ENCODE measurements at regions not wholly inside any gene's neighbourhood (a gene's known extent, or its start where the extent isn't known, plus 50 kb on each side); places are given as distances from the start of the nearest gene placed in this dataset.

DNA sequence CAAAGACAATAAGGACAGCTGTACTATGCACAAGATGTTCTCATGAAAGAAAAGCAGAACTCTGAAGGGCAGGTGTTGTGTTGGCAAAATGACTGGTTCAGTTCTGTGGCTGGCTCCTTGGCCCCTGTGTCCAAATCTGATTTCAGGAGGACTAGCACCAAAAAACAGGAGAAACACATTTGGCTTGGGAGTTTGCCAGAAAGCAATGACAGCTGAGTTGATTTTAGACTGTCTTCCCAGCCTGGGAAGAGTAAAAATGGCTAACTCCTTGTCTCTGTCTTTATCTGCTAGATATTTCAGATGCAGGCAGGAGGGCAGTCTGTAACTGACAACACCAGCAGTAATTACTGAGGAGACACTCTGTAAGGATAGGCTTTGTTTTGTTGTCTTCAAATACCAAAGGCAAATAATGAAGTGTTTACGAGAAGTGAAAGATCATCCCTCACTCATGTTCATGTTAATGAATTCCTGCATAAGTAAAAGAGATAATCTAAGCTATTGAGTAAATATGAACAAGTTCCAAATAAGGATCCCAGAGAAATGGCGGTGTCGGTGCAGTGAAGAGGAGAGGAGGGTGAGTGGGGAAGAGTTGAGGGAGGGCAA is 989.0 kb downstream of the CDH11 start:
- TF ChIP-seq, protein P1, sequence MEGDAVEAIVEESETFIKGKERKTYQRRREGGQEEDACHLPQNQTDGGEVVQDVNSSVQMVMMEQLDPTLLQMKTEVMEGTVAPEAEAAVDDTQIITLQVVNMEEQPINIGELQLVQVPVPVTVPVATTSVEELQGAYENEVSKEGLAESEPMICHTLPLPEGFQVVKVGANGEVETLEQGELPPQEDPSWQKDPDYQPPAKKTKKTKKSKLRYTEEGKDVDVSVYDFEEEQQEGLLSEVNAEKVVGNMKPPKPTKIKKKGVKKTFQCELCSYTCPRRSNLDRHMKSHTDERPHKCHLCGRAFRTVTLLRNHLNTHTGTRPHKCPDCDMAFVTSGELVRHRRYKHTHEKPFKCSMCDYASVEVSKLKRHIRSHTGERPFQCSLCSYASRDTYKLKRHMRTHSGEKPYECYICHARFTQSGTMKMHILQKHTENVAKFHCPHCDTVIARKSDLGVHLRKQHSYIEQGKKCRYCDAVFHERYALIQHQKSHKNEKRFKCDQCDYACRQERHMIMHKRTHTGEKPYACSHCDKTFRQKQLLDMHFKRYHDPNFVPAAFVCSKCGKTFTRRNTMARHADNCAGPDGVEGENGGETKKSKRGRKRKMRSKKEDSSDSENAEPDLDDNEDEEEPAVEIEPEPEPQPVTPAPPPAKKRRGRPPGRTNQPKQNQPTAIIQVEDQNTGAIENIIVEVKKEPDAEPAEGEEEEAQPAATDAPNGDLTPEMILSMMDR (IDR thresholded peaks at IDR 0.05; ENCODE audit: borderline replicate concordance, insufficient read depth, low read depth, low read length), result no peak
- H3K4me3 ChIP-seq (ENCODE audit: low read depth, low read length), result no peak overlapping the region

DNA sequence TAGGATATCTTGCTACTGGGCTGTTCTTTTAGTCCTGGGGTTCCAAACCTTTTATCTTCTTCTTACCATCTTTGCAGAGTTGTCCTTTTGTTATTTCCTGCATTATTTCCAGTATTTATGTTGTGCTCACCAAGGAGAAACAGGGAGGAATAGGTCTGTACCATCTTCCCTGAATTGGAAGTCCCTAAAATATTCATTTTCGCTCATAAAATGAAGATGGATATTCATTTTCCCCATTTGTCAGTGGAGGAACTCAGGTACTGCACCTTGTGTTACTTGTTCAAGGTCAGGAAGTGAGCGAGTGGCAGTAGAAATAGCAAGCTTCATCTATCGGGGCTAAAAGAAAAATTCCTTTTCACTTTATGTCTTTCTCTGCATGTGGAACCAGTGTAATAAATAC is 989.7 kb downstream of the CDH11 start:
- no peak overlapping the region for H3K4me3 ChIP-seq (ENCODE audit: low read depth, low read length)

DNA sequence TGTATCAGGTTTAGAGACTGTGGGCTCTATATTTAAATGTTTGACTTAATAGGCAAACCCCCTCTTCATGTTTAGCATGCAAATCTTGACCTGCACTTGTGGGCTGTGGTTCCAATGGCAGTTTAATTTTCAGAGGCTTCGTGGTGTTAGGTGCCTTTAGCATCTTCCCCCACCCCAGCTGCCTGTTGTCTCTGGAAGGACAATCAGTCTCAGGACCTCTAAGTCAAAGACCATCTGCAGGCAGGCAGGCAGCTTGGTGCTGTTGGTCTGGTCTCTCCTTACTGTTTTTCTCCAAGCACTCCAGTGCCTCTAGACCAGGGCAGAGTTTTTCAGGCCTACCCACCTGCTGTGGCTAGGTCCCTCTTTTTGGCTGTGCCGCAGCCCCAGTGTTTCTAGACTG is 990.4 kb downstream of the CDH11 start:
- no peak overlapping the region for H3K4me3 ChIP-seq (ENCODE audit: low read depth, low read length)
- TF ChIP-seq, protein P1 (IDR thresholded peaks at IDR 0.05; ENCODE audit: borderline replicate concordance, insufficient read depth, low read depth, low read length), result no peak

More for the DNA sequence above, 989.7 kb downstream of the CDH11 start:
- TF ChIP-seq, protein P1 (IDR thresholded peaks at IDR 0.05; ENCODE audit: borderline replicate concordance, insufficient read depth, low read depth, low read length), result no peak

DNA sequence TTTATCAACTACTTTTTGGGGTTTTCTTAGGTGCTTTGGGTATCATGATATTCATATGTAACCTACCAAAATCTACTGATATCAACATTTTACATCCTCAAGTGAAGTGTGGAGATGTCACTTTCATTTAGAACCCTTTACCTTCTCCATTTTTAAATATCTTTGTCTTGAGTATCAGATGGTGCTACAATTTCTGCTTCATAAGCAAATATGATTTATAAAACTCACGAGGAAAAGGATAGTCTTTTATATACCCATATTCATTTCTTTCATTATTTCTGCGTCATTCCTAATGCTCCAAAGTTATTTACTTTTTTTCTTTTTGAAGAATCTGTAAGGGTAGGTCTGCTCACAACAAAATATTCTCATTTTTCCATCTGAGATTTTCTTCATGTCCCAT is 991.7 kb downstream of the CDH11 start:
- H3K4me3 ChIP-seq (ENCODE audit: low read depth, low read length), result no peak overlapping the region

DNA sequence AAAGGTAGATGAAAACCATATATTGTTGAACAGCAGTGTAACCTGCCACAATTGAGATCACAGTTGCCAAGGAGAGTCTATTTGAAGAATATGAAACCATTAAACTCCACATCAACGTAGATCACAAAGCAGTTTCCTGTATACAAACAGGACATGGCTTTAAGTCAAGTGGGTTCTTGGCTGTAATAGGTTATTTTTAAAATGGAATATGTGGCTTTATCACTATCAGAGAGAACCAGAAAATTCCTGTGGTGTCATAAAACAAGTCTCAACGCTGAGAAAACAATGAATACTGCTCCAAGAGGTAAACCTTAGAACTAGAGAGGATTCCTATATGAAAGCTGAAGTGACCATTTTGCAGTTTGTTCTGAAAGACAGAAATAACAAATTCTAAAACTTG is 999.7 kb downstream of the CDH11 start:
- no peak overlapping the region for H3K4me3 ChIP-seq (ENCODE audit: low read depth, low read length)
- TF ChIP-seq, protein P1 (IDR thresholded peaks at IDR 0.05; ENCODE audit: borderline replicate concordance, insufficient read depth, low read depth, low read length), result no peak

More for the DNA sequence above, 991.7 kb downstream of the CDH11 start:
- TF ChIP-seq, protein P1 (IDR thresholded peaks at IDR 0.05; ENCODE audit: borderline replicate concordance, insufficient read depth, low read depth, low read length), result no peak

DNA sequence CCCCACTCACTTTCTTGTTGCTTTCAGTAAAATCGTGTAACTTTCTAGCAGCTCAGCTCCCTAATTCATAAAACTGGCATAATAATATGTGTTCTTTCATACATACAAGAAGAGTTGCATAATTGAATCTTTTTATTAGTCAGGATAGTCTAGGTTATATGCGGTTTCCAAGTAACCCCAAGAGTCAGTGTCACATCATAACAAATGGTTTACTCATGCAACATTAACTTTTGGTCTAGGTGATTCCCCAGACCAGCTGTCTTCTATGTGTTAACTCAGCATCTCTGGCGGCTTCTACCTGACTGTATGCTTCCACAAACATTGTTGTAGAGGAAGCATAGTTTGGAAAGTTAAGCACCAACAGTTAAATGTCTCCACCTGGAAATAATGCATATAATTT is 1000.4 kb downstream of the CDH11 start:
- no peak overlapping the region for H3K4me3 ChIP-seq (ENCODE audit: low read depth, low read length)
- TF ChIP-seq, protein P1 (IDR thresholded peaks at IDR 0.05; ENCODE audit: borderline replicate concordance, insufficient read depth, low read depth, low read length), result no peak

DNA sequence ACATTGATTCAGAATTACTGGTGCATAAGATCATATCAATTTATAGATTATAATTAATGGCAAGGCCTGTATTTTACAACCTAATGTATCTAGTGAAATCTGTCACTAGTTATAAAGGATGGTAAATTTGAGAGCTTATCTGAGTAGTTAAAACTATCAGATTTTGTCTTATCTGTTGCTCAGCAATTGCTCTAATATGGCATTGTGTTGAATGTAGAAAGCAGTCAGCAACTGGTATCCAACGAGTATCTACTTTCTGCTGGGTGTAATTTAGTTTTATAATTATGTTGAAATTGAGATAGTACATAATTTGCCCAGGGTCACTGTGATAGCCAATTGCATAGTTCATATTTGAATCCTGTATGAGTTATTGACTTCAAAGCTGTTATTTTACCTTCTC is 1005.7 kb downstream of the CDH11 start:
- H3K4me3 ChIP-seq (ENCODE audit: low read depth, low read length), result no peak overlapping the region
- TF ChIP-seq, protein P1 (IDR thresholded peaks at IDR 0.05; ENCODE audit: borderline replicate concordance, insufficient read depth, low read depth, low read length), result no peak

Measured in GM12875 (cell line).